CD14-positive monocyte (primary cell): ENCODE measurements at regions not wholly inside any gene's neighbourhood (a gene's known extent, or its start where the extent isn't known, plus 50 kb on each side); places are given as distances from the start of the nearest gene placed in this dataset.

Experiments used
- DNase-seq, 3 donors: peaks; one replicate each; pipeline ENCODE4 v3.0.0-alpha.2; 2011 to 2022
- H2AFZ ChIP-seq: 2 replicates; pipeline ENCODE4 v1.6.0; 2012; ENCODE audit warnings: mild to moderate bottlenecking, low read depth, low read length, inconsistent platforms; ENCODE audit not compliant: insufficient read depth, poor library complexity, severe bottlenecking
- H3K27ac ChIP-seq, 2 donors: 1 replicate in 1 of 2; 2 replicates in 1 of 2; pipeline ENCODE4 v1.5.1; 2012 to 2013; ENCODE audit warnings: low read length in 2 of 2, control low read depth in 1 of 2, inconsistent platforms in 1 of 2, low read depth in 1 of 2, mild to moderate bottlenecking in 1 of 2
- H3K27me3 ChIP-seq, 2 donors: one replicate each; pipeline versions ENCODE4 v1.6.0 to v1.6.1; 2011 to 2013; ENCODE audit warnings: low read length in 2 of 2; ENCODE audit not compliant: control insufficient read depth in 2 of 2, insufficient read depth in 2 of 2
- H3K36me3 ChIP-seq, 2 donors: replicated peaks in 1 of 2; 1 replicate in 1 of 2; 2 replicates in 1 of 2; pipeline versions ENCODE4 v1.5.1 to v1.6.1; 2012 to 2013; ENCODE audit warnings: low read length in 2 of 2, control low read depth in 1 of 2, inconsistent platforms in 1 of 2, mild to moderate bottlenecking in 1 of 2; ENCODE audit not compliant: insufficient read depth in 2 of 2, control insufficient read depth in 1 of 2
- H3K4me1 ChIP-seq, 2 donors: 1 replicate in 1 of 2; 2 replicates in 1 of 2; pipeline versions ENCODE4 v1.5.1 to v1.6.1; 2012 to 2013; ENCODE audit warnings: low read length in 2 of 2, control low read depth in 1 of 2, inconsistent platforms in 1 of 2, mild to moderate bottlenecking in 1 of 2, moderate library complexity in 1 of 2; ENCODE audit not compliant: insufficient read depth in 2 of 2, control insufficient read depth in 1 of 2
- H3K4me2 ChIP-seq: replicated peaks from 2 replicates; pipeline ENCODE3; 2012; ENCODE audit warnings: low read length, moderate library complexity, mild to moderate bottlenecking; ENCODE audit not compliant: poor library complexity, severe bottlenecking; ENCODE audit errors: extremely low read depth
- H3K4me3 ChIP-seq, 3 experiments: fragments of 200-600 bp in 1 of 3; sonication (generic) in 1 of 3; replicated peaks in 1 of 3; 1 replicate in 2 of 3; 2 replicates in 1 of 3; pipeline ENCODE4 v1.5.1; 2011 to 2013; ENCODE audit warnings: low read length in 3 of 3, mild to moderate bottlenecking in 3 of 3, control low read depth in 2 of 3, low read depth in 2 of 3, inconsistent platforms in 1 of 3, moderate library complexity in 1 of 3
- H3K79me2 ChIP-seq: 2 replicates; pipeline ENCODE4 v1.6.0; 2012; ENCODE audit warnings: mild to moderate bottlenecking, control low read depth, inconsistent platforms, low read length, moderate library complexity; ENCODE audit not compliant: insufficient read depth
- H3K9ac ChIP-seq: 2 replicates; pipeline ENCODE4 v1.6.0; 2017; ENCODE audit warnings: low read length, mild to moderate bottlenecking; ENCODE audit not compliant: insufficient read depth, poor library complexity, severe bottlenecking
- H3K9me3 ChIP-seq, 2 donors: replicated peaks in 1 of 2; 1 replicate in 1 of 2; 2 replicates in 1 of 2; pipeline versions ENCODE4 v1.5.1 to v1.6.1; 2012 to 2013; ENCODE audit warnings: low read length in 2 of 2, control low read depth in 1 of 2; ENCODE audit not compliant: control insufficient read depth in 1 of 2, insufficient read depth in 1 of 2
- H4K20me1 ChIP-seq: 2 replicates; pipeline ENCODE4 v1.6.0; 2012; ENCODE audit warnings: mild to moderate bottlenecking, low read length, control low read depth, moderate library complexity; ENCODE audit not compliant: insufficient read depth
- H3K27ac Mint-ChIP-seq, 7 donors: one replicate each; pipeline ENCODE4 v1.8.0; 2020; ENCODE audit warnings: mild to moderate bottlenecking in 7 of 7, mixed read lengths in 7 of 7, moderate library complexity in 6 of 7, inconsistent platforms in 2 of 7
- H3K27me3 Mint-ChIP-seq, 3 donors: one replicate each; pipeline ENCODE4 v1.8.0; 2021 to 2022; ENCODE audit warnings: low read depth in 3 of 3, mild to moderate bottlenecking in 3 of 3, mixed read lengths in 3 of 3, moderate library complexity in 3 of 3, inconsistent platforms in 1 of 3
- H3K36me3 Mint-ChIP-seq, 2 donors: one replicate each; pipeline ENCODE4 v1.8.0; 2020; ENCODE audit warnings: mixed read lengths in 2 of 2, inconsistent platforms in 1 of 2, mild to moderate bottlenecking in 1 of 2
- H3K4me1 Mint-ChIP-seq: one replicate; pipeline ENCODE4 v1.8.0; 2020; ENCODE audit warnings: mild to moderate bottlenecking, mixed read lengths
- H3K4me3 Mint-ChIP-seq, 2 donors: one replicate each; pipeline ENCODE4 v1.8.0; 2020; ENCODE audit warnings: mild to moderate bottlenecking in 2 of 2, mixed read lengths in 2 of 2, moderate library complexity in 1 of 2
- H3K9me3 Mint-ChIP-seq, 7 donors: one replicate each; pipeline ENCODE4 v1.8.0; 2020 to 2022; ENCODE audit warnings: mixed read lengths in 7 of 7, mild to moderate bottlenecking in 6 of 7, moderate library complexity in 6 of 7, inconsistent platforms in 2 of 7
- CTCF ChIP-seq: fragments of 200-600 bp; IDR thresholded peaks from one replicate; pipeline ENCODE4 v1.8.0; 2022; ENCODE audit warnings: antibody characterized with exemption, mild to moderate bottlenecking
- WGBS: methylation state at CpG from one replicate; pipeline ENCODE4 v1.1.5; 2013; ENCODE audit warnings: missing lambda C conversion rate; ENCODE audit not compliant: insufficient coverage; 5-methylcytosine and 5-hydroxymethylcytosine counted together
- intact Hi-C, 2 donors: fragments of 100-400 bp; cut with micrococcal nuclease; formaldehyde crosslinking; loops; one replicate each; pipeline versions ENCODE4 v1.15.0 to v1.15.1; 2023

DNA sequence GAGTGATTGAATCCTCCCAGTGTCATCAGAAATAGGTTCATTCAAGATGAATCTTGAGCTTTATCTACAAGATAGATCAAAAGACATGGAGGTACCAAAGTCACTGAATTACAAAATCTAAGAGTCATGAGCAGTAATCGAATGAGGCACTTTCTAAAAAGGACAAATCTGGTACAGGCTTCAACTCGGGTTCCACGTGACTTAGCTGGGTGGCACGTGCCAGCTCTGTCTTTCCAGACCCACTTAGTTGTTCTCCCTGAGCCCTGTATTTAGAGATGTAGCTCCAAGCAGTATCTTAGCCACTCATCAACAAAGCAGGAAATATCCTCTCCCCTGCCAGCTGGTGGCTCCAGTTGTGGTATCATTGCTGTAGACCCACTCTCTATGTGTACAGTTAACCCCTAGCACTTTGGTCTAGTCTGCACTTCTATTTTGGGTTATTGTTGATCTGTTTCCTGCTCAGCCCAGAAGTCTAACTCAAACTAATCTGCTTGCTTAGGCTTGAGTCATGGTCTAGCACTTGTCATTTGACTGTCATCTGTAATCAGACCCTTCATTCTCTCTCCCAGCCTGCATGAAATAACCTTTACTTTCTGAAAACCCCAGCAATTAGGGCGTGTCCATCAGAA, 528.7 kb downstream of the ETS1 start:
- H3K79me2 ChIP-seq, result no peaks in the 10 kb centered on the region
- H3K4me3 ChIP-seq, result no peak overlapping the region
- no peak overlapping the region for H2AFZ ChIP-seq
- intact Hi-C loops, result no loop called here
- H3K4me1 Mint-ChIP-seq, result peaks cover 17% of the 10 kb centered on the region
- no peak overlapping the region for H3K4me2 ChIP-seq
- no peaks in the 10 kb centered on the region for H3K27me3 ChIP-seq
- no peaks in the 10 kb centered on the region for H3K36me3 Mint-ChIP-seq
- H3K27ac Mint-ChIP-seq, result no peak overlapping the region
- no peaks in the 10 kb centered on the region for H3K9me3 ChIP-seq
- H3K9me3 Mint-ChIP-seq, result peaks cover 0 to 4% (median 2%) of the 10 kb centered on the region in 7 donors
- no peaks in the 10 kb centered on the region for H3K27me3 Mint-ChIP-seq
- peaks cover 12 to 15% of the 10 kb centered on the region in 2 donors for H3K4me1 ChIP-seq
- H3K36me3 ChIP-seq, result no peaks in the 10 kb centered on the region
- no peak overlapping the region for H3K27ac ChIP-seq
- no peak overlapping the region for H3K4me3 Mint-ChIP-seq
- TF ChIP-seq CTCF, result no peak
- 97% methylated on average over 5 of the region's 5 CpGs for WGBS
- no peak overlapping the region for H3K9ac ChIP-seq
- no peaks in the 10 kb centered on the region for H4K20me1 ChIP-seq
- DNase-seq, result no peak

GRCh38 chr11:128057786-128058395, 529.5 kb downstream of the ETS1 start:
- Histone ChIP-seq H4K20me1 (no peaks in the 10 kb centered on the region), H3K36me3 (no peaks in the 10 kb centered on the region), H3K27ac (no peak overlapping the region), H3K4me1 (peaks cover 19 to 22% of the 10 kb centered on the region in 2 donors), H3K4me3 (no peak overlapping the region), H3K4me2 (no peak overlapping the region), H3K79me2 (no peaks in the 10 kb centered on the region), H3K9me3 (no peaks in the 10 kb centered on the region), H3K9ac (no peak overlapping the region), H2AFZ (no peak overlapping the region), H3K27me3 (no peaks in the 10 kb centered on the region)
- Mint-ChIP-seq H3K27me3 (no peaks in the 10 kb centered on the region), H3K9me3 (peaks cover 0 to 3% (median 0%) of the 10 kb centered on the region in 7 donors), H3K27ac (peak overlapping the region in 1 of 7 donors; percentile 32), H3K4me1 (peaks cover 25% of the 10 kb centered on the region), H3K36me3 (no peaks in the 10 kb centered on the region), H3K4me3 (no peak overlapping the region)
- no peak for TF ChIP-seq CTCF
- intact Hi-C loops, result no loop called here
- 100% methylated on average over 1 of the region's 6 CpGs for WGBS
- DNase-seq, result no peak
